Naive B cell (primary cell): ENCODE measurements at regions not wholly inside any gene's neighbourhood (a gene's known extent, or its start where the extent isn't known, plus 50 kb on each side); places are given as distances from the start of the nearest gene placed in this dataset.
A peak's percentile ranks its signal among the peaks of the same experiment; 100 is the strongest.

ENCODE experiments used
- ATAC-seq, 2 donors: fragments of 150-1000 bp; cut with Tn5 transposase; 2 replicates each; pipeline ENCODE4 v1.10.0; 2021; ENCODE audit warnings: low read depth in 2 of 2, mild to moderate bottlenecking in 2 of 2, moderate library complexity in 2 of 2
- DNase-seq: peaks from one replicate; pipeline ENCODE4 v3.0.0; 2022
- H3K27ac Mint-ChIP-seq, 6 donors: one replicate each; pipeline ENCODE4 v1.8.0; 2020 to 2022; ENCODE audit warnings: mild to moderate bottlenecking in 6 of 6, mixed read lengths in 6 of 6, moderate library complexity in 5 of 6, inconsistent platforms in 2 of 6
- H3K27me3 Mint-ChIP-seq, 3 donors: one replicate each; pipeline ENCODE4 v1.8.0; 2021 to 2022; ENCODE audit warnings: mixed read lengths in 3 of 3, mild to moderate bottlenecking in 1 of 3
- H3K36me3 Mint-ChIP-seq, 2 donors: one replicate each; pipeline ENCODE4 v1.8.0; 2020 to 2022; ENCODE audit warnings: mixed read lengths in 2 of 2, inconsistent platforms in 1 of 2, mild to moderate bottlenecking in 1 of 2
- H3K4me1 Mint-ChIP-seq, 3 donors: one replicate each; pipeline ENCODE4 v1.8.0; 2020 to 2022; ENCODE audit warnings: mixed read lengths in 3 of 3, inconsistent platforms in 1 of 3, mild to moderate bottlenecking in 1 of 3, moderate library complexity in 1 of 3
- H3K4me3 Mint-ChIP-seq, 8 donors: one replicate each; pipeline ENCODE4 v1.8.0; 2020 to 2022; ENCODE audit warnings: mild to moderate bottlenecking in 8 of 8, mixed read lengths in 8 of 8, moderate library complexity in 8 of 8, inconsistent platforms in 2 of 8
- H3K9me3 Mint-ChIP-seq, 7 donors: one replicate each; pipeline ENCODE4 v1.8.0; 2020 to 2022; ENCODE audit warnings: mixed read lengths in 7 of 7, mild to moderate bottlenecking in 5 of 7, inconsistent platforms in 2 of 7, moderate library complexity in 1 of 7

DNA sequence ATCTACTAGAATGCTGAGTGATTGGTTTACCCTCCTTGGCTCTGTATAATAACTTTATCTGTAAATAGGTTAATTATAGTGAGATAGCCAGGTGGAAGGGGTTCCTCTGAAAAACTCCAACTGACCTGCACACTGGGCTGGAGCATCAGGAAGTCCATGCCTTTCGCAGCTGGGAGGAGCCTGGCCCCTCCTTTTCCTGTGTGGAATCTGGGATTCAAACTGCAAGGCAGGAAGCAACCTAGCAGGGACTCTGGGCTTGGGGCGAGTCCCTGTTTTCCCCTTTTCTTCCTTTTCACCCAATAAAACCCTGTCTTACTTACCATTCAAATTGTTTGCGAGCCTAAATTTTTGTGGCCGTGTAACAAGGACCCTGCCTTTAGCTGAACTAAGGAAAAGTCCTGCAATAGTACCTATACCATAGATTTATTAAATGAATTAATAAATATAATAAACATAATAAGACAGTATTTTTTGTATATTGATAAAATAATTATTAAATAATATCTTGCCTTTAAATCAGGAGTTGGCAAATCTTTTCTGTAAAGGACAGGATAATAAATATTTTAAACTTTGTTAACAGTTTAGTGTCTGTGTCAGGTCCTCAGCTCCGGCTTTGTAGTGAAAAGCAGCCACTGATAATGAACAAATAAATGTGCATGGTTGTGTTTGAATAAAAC lies 406.2 kb upstream of the MMS22L start:
- DNase-seq (no peak), ATAC-seq (no peak)
- no peaks in the 10 kb centered on the region for H3K36me3 Mint-ChIP-seq
- H3K9me3 Mint-ChIP-seq: no peaks in the 10 kb centered on the region
- H3K27ac Mint-ChIP-seq: no peak overlapping the region
- H3K4me1 Mint-ChIP-seq: no peaks in the 10 kb centered on the region
- H3K4me3 Mint-ChIP-seq: no peak overlapping the region
- no peaks in the 10 kb centered on the region for H3K27me3 Mint-ChIP-seq

DNA sequence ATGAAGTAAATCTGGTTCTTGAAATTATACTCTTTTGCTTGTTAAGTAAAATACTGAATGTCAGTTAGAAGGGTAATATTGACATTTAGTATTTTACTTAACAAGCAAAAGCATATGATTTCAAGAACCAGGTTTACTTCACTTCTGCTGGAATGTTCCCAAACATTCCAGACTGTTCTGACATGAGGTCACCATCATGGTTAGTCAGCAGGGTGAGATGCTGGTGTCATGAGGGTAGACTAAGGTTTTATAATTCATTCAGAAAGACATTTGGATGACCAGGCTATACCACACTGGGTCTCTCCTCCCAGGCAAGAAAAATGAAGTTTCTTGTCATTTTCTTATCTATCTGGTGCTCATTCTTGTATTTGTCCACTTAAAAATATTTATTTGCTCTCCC lies 414.4 kb upstream of the MMS22L start:
- ATAC-seq (no peak), DNase-seq (no peak)
- H3K36me3 Mint-ChIP-seq: no peaks in the 10 kb centered on the region
- no peak overlapping the region for H3K27ac Mint-ChIP-seq
- no peak overlapping the region for H3K4me3 Mint-ChIP-seq
- H3K4me1 Mint-ChIP-seq: no peaks in the 10 kb centered on the region
- H3K27me3 Mint-ChIP-seq: no peaks in the 10 kb centered on the region
- no peaks in the 10 kb centered on the region for H3K9me3 Mint-ChIP-seq

DNA sequence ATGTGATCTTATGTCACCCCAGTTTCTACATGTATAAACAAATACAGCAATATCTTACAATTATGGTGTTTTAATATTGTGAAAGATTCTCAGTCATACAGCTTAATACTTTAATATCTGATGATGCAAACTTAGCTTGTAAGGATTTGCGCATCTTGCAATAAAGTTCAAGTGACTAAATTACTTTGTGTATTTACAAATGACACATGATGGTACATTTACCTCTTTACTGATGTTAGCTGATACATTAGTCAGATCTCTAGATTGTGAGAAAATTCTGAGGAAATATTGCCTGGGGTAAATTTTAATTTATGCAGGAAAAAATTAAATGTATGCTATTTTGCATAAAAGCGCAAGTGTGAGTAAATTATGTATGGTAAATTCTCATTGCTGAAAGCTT lies 418.8 kb upstream of the MMS22L start:
- no peak overlapping the region for H3K4me3 Mint-ChIP-seq
- no peaks in the 10 kb centered on the region for H3K36me3 Mint-ChIP-seq
- no peaks in the 10 kb centered on the region for H3K4me1 Mint-ChIP-seq
- ATAC-seq (no peak), DNase-seq (no peak)
- H3K9me3 Mint-ChIP-seq: peaks cover 0 to 2% (median 0%) of the 10 kb centered on the region in 7 donors
- H3K27ac Mint-ChIP-seq: no peak overlapping the region
- no peaks in the 10 kb centered on the region for H3K27me3 Mint-ChIP-seq

DNA sequence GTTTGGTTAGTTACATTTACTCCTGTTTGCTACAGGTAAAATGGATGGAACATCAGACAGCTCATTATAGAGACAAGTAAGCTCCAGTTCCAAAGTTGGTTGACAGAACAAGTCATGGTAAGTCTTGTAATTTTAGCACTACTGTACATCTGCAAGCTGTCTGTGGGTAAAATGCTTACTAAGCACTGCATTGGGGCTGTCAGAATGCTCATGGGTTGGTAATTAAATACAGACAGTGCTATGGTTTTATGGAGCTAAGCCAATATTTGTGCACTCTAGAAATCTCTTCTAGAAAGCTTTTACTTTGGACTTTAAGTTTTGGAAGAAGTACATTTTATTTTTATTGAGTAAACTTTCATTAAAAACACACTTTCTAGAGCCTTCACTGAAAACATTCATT lies 419.2 kb upstream of the MMS22L start:
- peaks cover 0 to 2% (median 0%) of the 10 kb centered on the region in 7 donors for H3K9me3 Mint-ChIP-seq
- H3K27ac Mint-ChIP-seq: no peak overlapping the region
- no peak for DNase-seq
- no peak for ATAC-seq
- no peaks in the 10 kb centered on the region for H3K4me1 Mint-ChIP-seq
- no peak overlapping the region for H3K4me3 Mint-ChIP-seq
- no peaks in the 10 kb centered on the region for H3K27me3 Mint-ChIP-seq
- no peaks in the 10 kb centered on the region for H3K36me3 Mint-ChIP-seq

DNA sequence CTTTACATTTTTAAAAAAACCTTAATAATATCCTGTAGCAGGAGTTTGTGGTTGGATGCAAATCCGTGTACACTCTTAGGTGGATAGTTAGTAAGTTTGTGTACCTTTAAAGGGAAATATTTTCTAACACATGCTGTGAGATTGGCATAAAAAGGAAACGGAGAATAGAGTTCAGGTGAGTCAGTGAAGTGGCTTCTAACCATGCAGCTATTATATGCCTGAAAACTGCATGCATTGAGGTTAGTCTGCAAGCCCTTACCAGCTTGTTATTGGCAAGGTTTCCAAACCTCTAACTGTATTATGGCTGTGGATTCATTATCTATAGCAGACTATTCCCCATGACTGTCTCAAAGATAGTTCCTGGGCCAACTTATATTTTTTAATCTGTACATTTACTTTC lies 420.6 kb upstream of the MMS22L start:
- no peak for DNase-seq
- Mint-ChIP-seq H3K4me1 (no peaks in the 10 kb centered on the region), H3K4me3 (no peak overlapping the region), H3K27ac (no peak overlapping the region), H3K27me3 (no peaks in the 10 kb centered on the region), H3K9me3 (peaks cover 0 to 2% (median 0%) of the 10 kb centered on the region in 7 donors), H3K36me3 (no peaks in the 10 kb centered on the region)
- no peak for ATAC-seq

DNA sequence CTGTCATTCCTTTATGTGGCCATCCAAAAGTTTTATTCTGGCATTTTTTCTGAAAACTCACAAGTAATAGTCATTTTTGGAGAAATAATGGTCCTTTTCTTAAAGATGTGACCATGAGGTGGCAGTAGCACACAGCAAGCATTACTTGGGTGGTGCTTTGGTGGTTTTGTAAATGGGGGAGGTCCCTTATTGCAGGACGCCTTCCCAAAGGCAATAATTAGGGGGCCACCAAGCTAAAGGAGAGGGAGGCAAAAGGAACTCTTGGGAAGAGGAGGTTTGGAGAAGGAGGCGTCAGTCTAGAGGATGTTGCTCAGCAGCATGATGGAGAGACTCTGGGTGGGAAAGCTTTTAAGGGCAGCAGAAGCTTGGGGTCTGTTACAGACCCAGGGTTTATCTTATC lies 422.6 kb upstream of the MMS22L start:
- Mint-ChIP-seq H3K27ac (no peak overlapping the region), H3K36me3 (no peaks in the 10 kb centered on the region), H3K4me1 (no peaks in the 10 kb centered on the region), H3K27me3 (no peaks in the 10 kb centered on the region), H3K4me3 (no peak overlapping the region), H3K9me3 (peaks cover 0 to 2% (median 0%) of the 10 kb centered on the region in 7 donors)
- DNase-seq: no peak
- ATAC-seq: no peak

DNA sequence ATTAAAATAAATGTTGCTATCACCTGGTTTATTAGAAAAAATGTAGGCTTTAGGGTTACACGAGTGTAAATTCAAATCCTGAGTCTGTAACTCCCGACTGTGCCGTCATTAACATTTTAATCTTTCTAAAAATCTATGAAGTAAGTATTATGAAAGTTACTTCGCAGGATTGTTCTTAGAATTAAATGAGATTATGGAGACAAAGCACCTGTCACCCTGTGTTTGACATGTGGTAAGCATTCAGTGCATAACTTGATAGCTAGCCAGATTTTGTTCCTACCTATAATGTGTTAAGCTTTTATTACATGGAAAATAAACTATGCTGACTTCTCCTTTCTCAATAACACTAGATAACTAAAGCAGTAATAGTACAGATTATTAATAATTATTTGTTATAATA lies 429.7 kb upstream of the MMS22L start:
- DNase-seq (no peak), ATAC-seq (no peak)
- no peaks in the 10 kb centered on the region for H3K36me3 Mint-ChIP-seq
- no peak overlapping the region for H3K4me3 Mint-ChIP-seq
- peaks cover 0 to 5% (median 0%) of the 10 kb centered on the region in 7 donors for H3K9me3 Mint-ChIP-seq
- H3K27me3 Mint-ChIP-seq: no peaks in the 10 kb centered on the region
- no peaks in the 10 kb centered on the region for H3K4me1 Mint-ChIP-seq
- no peak overlapping the region for H3K27ac Mint-ChIP-seq

DNA sequence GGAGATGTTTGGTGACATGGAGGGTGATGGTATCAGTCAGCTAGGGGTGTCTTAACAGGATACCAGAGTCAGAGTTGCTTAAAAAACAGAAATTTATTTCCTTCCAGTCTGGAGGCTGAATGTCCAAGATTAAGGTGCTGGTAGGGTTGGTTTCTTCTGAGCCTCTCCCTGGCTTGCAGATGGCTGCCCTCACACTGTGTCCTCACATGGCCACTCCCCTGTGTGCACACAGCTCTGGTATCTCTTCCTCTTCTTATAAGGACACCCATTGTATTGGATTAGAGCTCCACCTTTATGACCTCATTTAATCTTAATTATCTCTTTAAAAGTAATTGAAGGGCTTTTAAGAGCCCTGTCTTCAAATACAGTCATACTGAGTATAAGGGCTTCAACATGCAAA lies 431.8 kb upstream of the MMS22L start:
- Mint-ChIP-seq H3K4me3 (no peak overlapping the region), H3K27ac (peak overlapping the region in 1 of 6 donors; percentile 11), H3K36me3 (no peaks in the 10 kb centered on the region), H3K27me3 (no peaks in the 10 kb centered on the region), H3K9me3 (peaks cover 0 to 5% (median 0%) of the 10 kb centered on the region in 7 donors), H3K4me1 (no peaks in the 10 kb centered on the region)
- no peak for DNase-seq
- no peak for ATAC-seq

DNA sequence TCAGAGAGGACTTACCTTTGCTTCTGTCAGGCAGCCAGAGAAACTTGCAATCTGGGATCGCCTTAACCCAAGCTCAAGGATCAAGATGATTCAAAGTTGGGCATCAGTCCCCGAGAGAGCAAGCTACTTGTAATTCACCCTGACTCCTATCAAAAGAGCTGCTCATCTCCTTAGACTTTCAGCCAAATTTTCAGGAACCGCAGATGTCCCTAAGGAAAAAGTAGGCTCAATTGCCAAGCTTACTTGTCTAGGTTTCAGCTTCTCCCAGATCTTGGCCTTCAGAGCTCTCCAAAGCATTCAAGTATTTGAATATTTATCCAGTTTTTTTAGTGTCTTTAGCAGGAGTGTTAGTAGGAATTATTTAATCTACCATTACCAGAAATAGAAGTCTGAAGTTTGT lies 434.1 kb upstream of the MMS22L start:
- Mint-ChIP-seq H3K36me3 (no peaks in the 10 kb centered on the region), H3K9me3 (peaks cover 0 to 5% (median 0%) of the 10 kb centered on the region in 7 donors), H3K27me3 (no peaks in the 10 kb centered on the region), H3K4me3 (no peak overlapping the region), H3K4me1 (no peaks in the 10 kb centered on the region), H3K27ac (no peak overlapping the region)
- no peak for ATAC-seq
- no peak for DNase-seq

DNA sequence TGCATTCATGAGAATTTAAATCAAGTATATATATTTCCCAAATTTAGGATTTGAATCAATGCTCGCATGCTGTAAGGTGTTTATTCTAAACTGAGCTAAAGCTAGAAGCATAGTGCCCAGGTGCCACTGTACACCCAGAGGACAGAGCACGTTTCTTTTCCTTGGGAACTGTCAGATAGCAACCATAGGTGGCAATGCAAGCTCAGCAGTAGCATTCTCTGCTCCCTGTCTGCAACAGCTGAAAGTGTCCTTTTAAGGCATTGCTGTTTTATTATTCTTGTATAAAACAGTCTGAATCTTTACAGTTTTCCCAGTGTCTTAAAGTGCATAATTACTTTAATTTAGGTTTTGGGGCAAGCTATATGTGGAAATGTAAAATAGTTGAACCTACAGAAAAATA lies 443.4 kb upstream of the MMS22L start:
- no peak for DNase-seq
- ATAC-seq: no peak
- H3K9me3 Mint-ChIP-seq: peaks cover 0 to 4% (median 0%) of the 10 kb centered on the region in 7 donors
- no peak overlapping the region for H3K27ac Mint-ChIP-seq
- H3K27me3 Mint-ChIP-seq: no peaks in the 10 kb centered on the region
- H3K36me3 Mint-ChIP-seq: no peaks in the 10 kb centered on the region
- H3K4me1 Mint-ChIP-seq: no peaks in the 10 kb centered on the region
- no peak overlapping the region for H3K4me3 Mint-ChIP-seq

DNA sequence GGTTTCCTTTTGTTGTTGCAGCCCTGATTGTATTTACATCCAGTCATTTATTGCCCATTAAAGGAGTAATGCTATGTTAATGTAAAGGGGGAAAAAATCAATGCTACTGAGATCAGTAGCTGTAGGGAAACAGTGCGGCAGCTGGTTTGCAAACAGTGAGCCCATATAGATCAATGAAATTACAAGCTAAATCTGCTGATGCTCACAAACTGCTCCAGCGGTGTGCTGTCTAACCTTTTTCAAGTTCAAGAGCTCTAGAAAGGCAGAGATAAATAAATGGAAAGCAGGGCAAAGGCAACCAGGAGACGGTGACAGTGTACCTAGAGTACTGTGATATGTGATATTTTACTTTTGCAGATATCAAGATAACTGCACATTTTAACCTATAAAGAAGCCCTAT lies 449.0 kb upstream of the MMS22L start:
- Mint-ChIP-seq H3K4me3 (no peak overlapping the region), H3K27me3 (no peaks in the 10 kb centered on the region), H3K36me3 (no peaks in the 10 kb centered on the region), H3K9me3 (peaks cover 0 to 4% (median 0%) of the 10 kb centered on the region in 7 donors), H3K27ac (no peak overlapping the region), H3K4me1 (no peaks in the 10 kb centered on the region)
- DNase-seq: no peak
- ATAC-seq: no peak

DNA sequence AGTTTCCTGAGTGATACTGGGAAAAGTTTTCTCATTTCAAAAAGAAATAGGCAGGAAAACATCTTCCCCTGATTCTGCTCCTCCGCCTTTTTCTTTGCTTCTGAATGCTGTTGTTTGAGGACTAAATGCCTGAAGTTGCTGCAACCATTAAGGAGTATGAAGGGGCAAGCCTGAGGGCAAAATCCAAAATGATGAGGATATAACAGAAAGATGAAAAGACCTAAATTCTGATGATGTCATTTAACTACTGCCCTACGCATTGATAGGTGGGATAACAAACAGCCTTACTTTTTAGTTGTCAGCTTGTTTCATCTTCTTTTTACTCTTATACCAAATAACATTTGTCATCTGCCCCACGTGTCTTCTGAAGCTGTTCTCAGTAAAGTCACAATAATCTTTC lies 474.6 kb upstream of the MMS22L start:
- Mint-ChIP-seq H3K4me3 (no peak overlapping the region), H3K4me1 (no peaks in the 10 kb centered on the region), H3K27ac (no peak overlapping the region), H3K9me3 (peaks cover 0 to 4% (median 0%) of the 10 kb centered on the region in 7 donors), H3K36me3 (no peaks in the 10 kb centered on the region), H3K27me3 (peaks cover 0 to 4% (median 0%) of the 10 kb centered on the region in 3 donors)
- ATAC-seq (no peak), DNase-seq (no peak)

DNA sequence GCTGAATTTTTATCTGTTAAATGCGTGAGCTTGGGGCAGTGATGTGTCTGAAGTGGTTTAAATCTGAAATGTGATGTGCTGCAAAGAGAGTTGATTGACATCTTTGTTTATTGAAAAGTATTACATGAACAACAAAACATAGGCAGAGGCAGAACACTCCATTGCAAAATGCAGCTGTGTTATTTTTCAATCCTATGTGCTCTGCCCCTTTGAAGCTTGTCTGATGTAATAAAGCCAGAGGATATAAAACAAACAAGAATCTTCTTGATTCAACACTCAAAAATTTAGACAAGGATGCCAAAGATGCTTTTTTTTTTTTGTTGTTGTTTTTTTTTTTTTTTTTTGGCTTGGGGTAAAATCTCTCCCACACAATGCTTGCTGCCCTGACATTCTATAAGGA lies 482.4 kb upstream of the MMS22L start:
- H3K4me1 Mint-ChIP-seq: no peaks in the 10 kb centered on the region
- no peaks in the 10 kb centered on the region for H3K27me3 Mint-ChIP-seq
- ATAC-seq (no peak), DNase-seq (no peak)
- H3K36me3 Mint-ChIP-seq: no peaks in the 10 kb centered on the region
- H3K4me3 Mint-ChIP-seq: no peak overlapping the region
- no peak overlapping the region for H3K27ac Mint-ChIP-seq
- H3K9me3 Mint-ChIP-seq: peaks cover 0 to 6% (median 2%) of the 10 kb centered on the region in 7 donors

DNA sequence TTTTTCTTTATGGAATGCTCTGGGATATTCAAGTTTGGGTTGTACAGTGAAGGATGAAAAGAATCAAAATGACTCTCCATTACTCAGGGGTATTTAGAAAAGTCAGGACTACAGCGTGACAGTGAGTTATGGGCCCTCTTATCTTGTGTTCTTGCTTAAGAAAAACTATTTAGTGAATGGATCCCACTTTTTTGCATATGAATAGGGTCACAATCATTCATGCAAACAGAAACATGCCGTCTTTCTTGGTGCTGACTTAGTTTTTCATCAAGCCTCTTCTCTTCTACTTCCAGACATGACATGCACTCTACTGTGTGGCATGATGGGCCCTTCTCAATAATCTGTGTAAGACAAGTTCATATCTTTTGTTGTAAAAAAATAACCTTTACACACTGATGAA lies 488.4 kb upstream of the MMS22L start:
- DNase-seq: no peak
- H3K4me3 Mint-ChIP-seq: no peak overlapping the region

DNA sequence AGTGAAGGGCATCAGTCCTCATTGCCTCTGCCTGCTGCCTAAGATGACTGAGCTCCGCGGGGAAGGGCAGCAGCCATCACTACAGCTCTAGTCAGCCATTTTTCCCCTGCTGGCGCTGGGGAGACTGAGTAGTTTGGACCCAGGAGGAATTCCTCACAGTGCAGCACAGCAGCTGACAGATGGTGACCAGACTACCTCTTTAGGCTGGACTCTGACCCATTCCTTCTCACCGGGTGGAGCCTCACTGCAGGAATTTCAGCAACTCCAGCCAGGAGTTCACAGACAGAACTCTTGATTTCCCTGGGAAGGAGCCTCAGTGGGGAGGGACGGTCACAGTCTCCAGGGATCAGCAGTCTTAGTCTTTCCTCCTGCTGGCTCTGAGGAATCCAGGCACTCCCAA lies 492.0 kb upstream of the MMS22L start:
- Mint-ChIP-seq H3K4me1 (no peaks in the 10 kb centered on the region), H3K27ac (no peak overlapping the region), H3K4me3 (no peak overlapping the region), H3K27me3 (no peaks in the 10 kb centered on the region), H3K9me3 (peaks cover 0 to 8% (median 2%) of the 10 kb centered on the region in 7 donors), H3K36me3 (no peaks in the 10 kb centered on the region)
- ATAC-seq: no peak
- no peak for DNase-seq

More for the DNA sequence above, 488.4 kb upstream of the MMS22L start:
- Mint-ChIP-seq H3K36me3 (no peaks in the 10 kb centered on the region), H3K9me3 (peaks cover 0 to 8% (median 2%) of the 10 kb centered on the region in 7 donors), H3K27me3 (no peaks in the 10 kb centered on the region), H3K27ac (no peak overlapping the region), H3K4me1 (no peaks in the 10 kb centered on the region)
- ATAC-seq: no peak
